ENCODE measurements at regions not wholly inside any gene's neighbourhood (a gene's known extent, or its start where the extent isn't known, plus 50 kb on each side); places are given as distances from the start of the nearest gene placed in this dataset.

GRCh38 chr3:40985195-40985594, 214.1 kb upstream of the CTNNB1 start:
- FAIRE-seq = no peak
- no peak for DNase-seq (ENCODE audit: low spot score)

- FAIRE-seq (no peak), DNase-seq (ENCODE audit: low spot score) (no peak)
Measured at GRCh38 chr3:40988468-40988867, 210.8 kb upstream of the CTNNB1 start.

- FAIRE-seq (no peak), DNase-seq (ENCODE audit: low spot score) (no peak)
Measured at GRCh38 chr3:40989141-40990061, 209.9 kb upstream of the CTNNB1 start.

DNA sequence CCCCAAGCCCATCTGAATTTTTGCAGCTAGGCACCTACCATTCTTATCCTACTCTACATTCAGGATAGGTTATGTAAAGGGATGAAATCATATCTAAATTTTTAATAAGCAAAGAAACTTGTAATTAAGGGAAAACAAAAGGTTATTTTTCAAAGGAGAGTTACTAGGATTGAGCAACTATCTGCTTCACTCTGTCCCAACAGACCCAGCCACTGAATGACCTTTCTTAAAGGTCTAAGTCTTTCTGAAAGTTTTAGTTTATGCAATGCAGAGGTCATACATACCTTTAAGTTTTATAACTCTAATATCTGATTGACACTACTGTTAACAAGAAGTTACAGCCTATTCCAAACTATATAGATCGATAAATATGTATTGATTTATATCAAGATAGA, 209.2 kb upstream of the CTNNB1 start:
- DNase-seq (ENCODE audit: low spot score) (no peak), FAIRE-seq (no peak)

- no peak for DNase-seq (ENCODE audit: low spot score)
- no peak for FAIRE-seq
Measured at GRCh38 chr3:40992023-40992422, 207.3 kb upstream of the CTNNB1 start.

DNA sequence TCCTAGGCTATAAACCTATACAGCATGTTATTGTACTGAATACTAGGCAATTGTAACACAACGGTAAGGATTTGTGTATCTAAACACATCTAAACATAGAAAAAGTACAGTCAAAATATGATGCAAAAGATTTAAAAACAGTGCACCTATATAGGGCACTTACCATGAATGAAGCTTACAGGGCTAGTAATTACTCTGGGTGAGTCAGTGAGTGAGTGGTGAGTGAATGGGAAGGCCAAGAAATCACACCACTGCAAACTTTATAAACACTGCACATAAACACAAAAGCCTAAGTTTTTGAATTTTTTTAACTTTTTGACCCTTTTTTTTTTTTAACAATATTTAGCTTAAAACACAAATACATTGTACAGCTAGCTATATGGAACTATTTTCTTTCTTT, 204.7 kb upstream of the CTNNB1 start:
- DNase-seq (ENCODE audit: low spot score) (no peak), FAIRE-seq (no peak)

- FAIRE-seq = no peak
Measured at GRCh38 chr3:40995271-40995670, 204.0 kb upstream of the CTNNB1 start.

GRCh38 chr3:40996382-40996781, 202.9 kb upstream of the CTNNB1 start:
- DNase-seq (ENCODE audit: low spot score) (no peak), FAIRE-seq (no peak)

More at GRCh38 chr3:40995271-40995670, 204.0 kb upstream of the CTNNB1 start:
- DNase-seq (ENCODE audit: low spot score) = no peak

- no peak for FAIRE-seq
- DNase-seq (ENCODE audit: low spot score) = no peak
Measured at GRCh38 chr3:40996827-40997710, 202.2 kb upstream of the CTNNB1 start.

DNA sequence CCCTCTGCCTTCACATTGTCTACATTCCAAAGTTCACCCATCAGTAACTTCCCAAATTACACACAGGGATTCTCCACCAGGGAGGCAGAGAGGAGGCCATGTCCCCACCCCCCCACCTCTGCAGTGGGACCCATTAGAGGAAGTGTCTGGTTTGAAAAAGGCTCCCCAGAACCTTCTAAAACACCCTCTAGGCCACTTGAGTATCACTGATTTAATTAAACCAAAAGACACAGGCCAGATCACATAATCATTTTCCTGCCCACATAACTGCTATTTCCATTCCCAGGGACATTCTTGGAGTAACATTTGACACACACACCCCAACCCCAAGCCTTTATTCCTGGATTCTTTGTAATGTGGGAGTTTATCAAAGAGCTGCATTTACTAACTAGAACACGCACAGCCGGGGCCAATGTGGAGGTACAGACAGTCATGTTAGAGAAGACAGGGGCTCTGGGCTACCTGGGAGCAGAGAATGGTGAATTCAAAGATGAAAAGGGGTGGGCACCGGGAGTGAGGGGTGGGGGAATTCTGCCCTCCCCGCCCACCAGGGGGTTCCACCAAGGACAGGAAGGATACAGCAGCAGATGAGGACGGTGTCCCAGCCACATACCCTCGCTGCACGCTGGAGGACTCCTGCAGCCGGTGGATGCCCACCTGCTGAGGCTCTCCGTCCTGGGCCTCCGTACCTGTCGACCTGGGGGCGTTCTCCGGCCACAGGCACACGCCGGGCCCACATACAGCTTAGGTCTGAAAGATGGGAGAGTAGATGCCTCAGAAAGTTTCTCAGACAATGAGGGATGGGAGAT, 201.4 kb upstream of the CTNNB1 start:
- DNase-seq (ENCODE audit: low spot score) = no peak
- FAIRE-seq = no peak

DNA sequence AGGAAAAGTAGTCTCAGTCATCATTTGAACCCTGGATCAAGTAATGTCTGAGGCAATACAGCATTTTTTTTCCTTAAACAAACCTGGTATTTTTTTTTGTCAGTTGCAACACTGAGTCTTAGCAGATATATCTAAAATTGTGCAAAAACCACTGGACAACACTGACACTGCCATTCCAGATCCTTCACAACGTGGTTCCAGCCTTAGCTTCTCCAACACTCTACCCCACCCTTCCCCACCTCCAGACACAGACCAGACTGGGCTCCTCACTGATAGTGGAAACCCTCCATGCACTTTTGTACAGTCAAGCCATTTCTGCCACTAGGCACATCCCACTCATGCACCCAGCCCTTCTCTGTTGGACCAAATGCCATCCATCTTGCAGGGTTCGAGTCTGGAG, 199.6 kb upstream of the CTNNB1 start:
- no peak for DNase-seq (ENCODE audit: low spot score)
- FAIRE-seq = no peak

GRCh38 chr3:41000471-41000870, 198.8 kb upstream of the CTNNB1 start:
- FAIRE-seq = no peak
- no peak for DNase-seq (ENCODE audit: low spot score)

DNA sequence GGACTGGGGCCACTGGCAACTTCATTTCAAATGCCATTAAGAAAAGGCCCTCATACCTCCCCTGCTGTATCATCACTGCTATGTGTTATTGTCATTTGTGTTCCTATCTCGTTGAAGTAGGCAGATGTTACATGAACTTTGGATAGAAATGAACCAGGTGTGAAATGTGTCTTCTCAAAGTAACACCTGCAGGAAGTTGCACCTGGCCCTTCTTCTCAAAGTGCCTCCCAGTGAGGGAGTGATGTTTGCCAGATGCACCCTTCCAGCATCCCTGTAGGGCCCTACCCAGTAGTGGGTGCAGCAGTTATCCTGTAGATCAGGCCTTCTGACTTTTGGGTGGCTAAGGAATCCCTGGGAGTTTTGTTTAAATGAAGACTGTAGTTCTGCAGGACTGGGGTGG, 197.7 kb upstream of the CTNNB1 start:
- DNase-seq (ENCODE audit: low spot score) (no peak), FAIRE-seq (no peak)

DNA sequence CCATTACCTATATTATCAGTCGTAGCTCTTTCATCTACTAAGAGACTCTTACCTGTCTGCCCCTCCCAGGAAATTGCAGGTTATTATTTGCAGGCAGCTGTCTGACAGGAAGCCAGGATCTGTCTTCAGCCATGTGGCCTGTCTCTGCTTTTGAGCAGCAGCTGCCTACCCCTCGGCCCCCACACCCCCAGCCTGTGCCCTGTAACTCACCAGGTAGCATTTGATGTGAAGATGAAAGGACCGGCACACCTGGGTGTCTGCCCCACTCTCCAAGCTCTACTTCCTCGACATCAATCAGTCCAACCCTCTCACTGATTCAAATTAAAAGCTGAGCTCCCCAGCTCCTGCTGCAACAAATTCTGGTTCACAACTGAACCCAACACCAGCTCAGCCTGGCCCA, 197.2 kb upstream of the CTNNB1 start:
- no peak for FAIRE-seq

GRCh38 chr3:41007399-41007798, 191.9 kb upstream of the CTNNB1 start:
- DNase-seq (ENCODE audit: low spot score) (no peak), FAIRE-seq (no peak)

More for the DNA sequence above, 197.2 kb upstream of the CTNNB1 start:
- no peak for DNase-seq (ENCODE audit: low spot score)

DNA sequence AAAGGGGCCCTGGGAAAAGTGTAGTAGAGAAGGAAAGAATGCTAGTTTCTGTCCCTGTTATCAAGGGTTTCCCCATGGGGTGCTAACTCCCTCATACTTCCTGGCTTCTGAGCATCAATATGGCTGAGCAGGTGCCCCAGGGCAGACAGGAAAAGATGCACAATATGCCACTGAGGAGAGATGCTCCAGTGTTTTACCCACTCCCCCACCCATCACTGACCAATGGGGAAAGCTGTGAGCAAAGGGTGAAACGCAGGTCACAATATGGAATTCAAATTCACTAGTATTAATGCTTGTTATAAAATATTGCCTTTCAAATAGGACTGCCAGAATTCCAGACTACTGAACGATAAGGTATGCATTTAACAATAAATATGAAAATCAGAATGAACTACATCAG, 187.5 kb upstream of the CTNNB1 start:
- FAIRE-seq (no peak), DNase-seq (ENCODE audit: low spot score) (no peak)

DNA sequence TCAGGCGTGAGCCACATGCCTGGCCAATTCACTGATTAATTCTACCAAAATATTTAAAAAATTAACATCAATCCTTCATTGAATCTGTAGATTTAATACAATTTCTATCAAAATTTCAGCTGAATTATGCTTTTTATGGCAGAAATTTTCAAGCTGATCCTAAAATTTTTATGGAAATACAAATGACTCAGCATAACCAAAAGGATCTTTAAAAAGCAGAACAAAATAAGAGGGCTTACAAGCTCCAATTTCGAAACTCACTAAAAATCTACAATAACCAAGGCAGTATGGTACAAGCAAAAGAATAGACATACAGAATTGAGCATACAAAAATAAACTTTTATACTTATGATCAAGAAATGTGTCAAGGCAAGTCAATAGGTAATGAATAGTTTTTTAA, 180.4 kb upstream of the CTNNB1 start:
- FAIRE-seq = no peak
- no peak for DNase-seq (ENCODE audit: low spot score)

DNA sequence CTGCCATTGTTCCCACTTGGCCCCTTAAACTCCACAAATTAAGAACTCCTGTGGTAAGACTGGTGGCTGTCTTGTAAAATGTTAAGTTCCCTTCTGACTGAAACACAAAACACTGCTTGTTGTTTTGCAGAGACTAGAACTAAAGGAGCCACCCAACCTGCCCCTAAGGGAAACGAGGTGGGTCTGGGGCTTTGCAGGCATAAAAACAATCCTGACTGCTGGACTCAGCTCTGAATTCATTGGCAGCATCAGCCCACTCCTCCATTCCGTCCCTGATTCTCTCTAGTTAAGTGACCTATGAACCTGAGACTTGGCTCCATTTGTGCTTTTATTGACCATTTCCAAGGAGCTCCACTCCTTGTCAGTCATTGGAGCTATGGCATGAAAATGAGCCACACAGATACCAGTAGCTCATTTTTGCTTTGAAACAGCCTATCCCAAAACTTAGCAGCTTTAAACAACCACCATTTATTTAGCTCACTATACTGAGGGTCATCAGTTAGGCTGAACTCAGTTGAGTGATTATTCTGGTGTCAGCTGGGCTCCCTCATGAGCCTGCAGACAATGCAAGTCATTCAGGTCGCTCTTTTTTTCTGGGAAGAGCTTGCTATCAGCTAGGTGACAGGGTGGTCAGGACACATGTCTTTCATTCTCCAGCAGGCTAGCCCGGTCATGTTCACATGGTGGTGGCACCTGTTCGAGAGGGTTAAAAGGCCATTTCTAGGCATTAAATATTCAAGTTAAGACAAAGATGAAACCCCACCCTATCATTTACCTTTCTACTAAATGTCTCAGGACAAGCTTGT, 175.1 kb upstream of the CTNNB1 start:
- DNase-seq (ENCODE audit: low spot score) = no peak
- FAIRE-seq = no peak

DNA sequence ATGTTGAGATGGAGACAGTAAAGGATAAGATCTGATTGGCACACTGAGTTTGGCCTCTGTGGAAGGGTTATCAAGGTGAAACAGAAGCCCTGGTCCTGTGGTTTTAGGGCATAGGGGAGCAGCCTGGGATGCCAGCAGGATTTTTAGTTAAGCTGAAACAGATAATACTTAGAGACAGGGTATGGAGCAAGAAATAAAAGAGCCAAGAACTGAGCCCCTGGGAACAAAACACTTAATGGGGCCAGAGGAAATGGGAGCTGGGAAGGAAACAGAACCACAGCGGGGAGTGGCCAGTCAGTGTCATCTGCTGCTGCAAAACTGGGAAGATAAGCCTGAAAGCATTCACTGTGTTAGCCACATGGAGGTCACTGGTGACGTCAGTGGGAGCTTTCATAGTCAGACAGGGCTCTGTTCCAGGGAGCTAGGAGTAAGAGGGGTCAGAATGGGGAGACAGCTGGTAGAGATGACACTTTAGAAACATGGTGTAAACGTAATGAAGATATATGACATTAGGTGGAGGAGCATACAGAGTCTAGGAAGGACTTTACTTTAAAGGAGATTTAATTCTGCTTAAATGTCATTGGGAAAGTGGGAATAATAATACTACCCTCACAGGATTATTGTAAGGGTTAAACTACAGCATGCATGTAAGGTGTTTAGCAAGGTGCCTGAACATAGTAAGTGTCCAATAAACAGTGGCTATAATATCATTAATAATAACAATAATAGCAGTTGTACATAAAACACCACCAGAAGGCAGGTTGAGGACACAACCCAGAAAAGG, 172.7 kb upstream of the CTNNB1 start:
- no peak for DNase-seq (ENCODE audit: low spot score)
- FAIRE-seq = no peak

GRCh38 chr3:41029356-41029755, 169.9 kb upstream of the CTNNB1 start:
- no peak for FAIRE-seq
- no peak for DNase-seq (ENCODE audit: low spot score)
